ENCODE measurements at regions not wholly inside any gene's neighbourhood (a gene's known extent, or its start where the extent isn't known, plus 50 kb on each side); places are given as distances from the start of the nearest gene placed in this dataset.

DNA sequence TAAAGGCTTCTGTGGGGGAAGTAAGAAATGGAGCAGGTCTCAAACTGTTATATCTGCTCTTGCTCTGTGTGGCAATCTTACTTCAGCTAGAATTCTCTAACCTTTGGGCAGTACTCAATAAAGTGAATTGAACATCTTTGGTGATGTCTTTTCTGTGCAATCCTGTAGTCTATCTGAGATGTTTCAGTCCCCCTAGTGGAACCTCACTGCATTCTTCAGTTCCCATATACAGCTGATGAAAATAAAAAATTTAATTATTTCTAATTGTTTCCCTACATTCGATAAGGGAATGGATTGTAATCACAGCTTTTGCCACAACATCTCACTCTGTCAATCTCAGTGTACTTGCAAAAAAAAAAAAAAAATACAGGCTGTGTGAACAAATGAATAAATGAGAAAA is 522.6 kb downstream of the DNAJB9 start:
- H3K27me3 Mint-ChIP-seq, result no peaks in the 10 kb centered on the region
- ATAC-seq (ENCODE audit: low read depth in 2 of 2) (no peak), DNase-seq (no peak)
- no peaks in the 10 kb centered on the region for H3K36me3 Mint-ChIP-seq
- no peaks in the 10 kb centered on the region for H3K4me1 Mint-ChIP-seq
- H3K9me3 Mint-ChIP-seq, result peaks cover 0 to 18% (median 5%) of the 10 kb centered on the region in 7 donors
- H3K4me3 Mint-ChIP-seq, result no peak overlapping the region
- H3K27ac Mint-ChIP-seq, result no peak overlapping the region

DNA sequence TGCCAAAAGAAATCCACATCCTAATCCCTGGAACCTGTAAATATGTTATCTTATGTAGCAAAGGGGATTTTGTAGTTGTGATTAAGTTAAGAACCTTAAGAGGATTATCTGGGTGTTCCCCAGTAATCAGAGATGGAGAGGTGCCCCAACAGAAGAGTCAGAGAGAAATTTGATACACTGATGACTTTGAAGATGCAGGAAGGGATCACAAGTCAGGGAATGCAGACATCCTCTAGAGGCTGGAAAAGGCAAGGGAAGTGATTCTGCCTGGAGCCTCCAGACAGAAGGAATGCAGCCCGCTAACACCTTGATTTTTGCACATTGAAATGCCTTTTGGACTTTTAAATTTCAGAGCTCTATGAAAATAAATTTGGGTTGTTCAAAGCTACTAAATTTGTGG is 531.7 kb downstream of the DNAJB9 start:
- ATAC-seq (ENCODE audit: low read depth in 2 of 2) (no peak), DNase-seq (no peak)
- H3K27me3 Mint-ChIP-seq, result no peaks in the 10 kb centered on the region
- no peaks in the 10 kb centered on the region for H3K36me3 Mint-ChIP-seq
- peaks cover 0 to 2% (median 0%) of the 10 kb centered on the region in 7 donors for H3K9me3 Mint-ChIP-seq
- no peaks in the 10 kb centered on the region for H3K4me1 Mint-ChIP-seq
- no peak overlapping the region for H3K27ac Mint-ChIP-seq
- H3K4me3 Mint-ChIP-seq, result no peak overlapping the region

DNA sequence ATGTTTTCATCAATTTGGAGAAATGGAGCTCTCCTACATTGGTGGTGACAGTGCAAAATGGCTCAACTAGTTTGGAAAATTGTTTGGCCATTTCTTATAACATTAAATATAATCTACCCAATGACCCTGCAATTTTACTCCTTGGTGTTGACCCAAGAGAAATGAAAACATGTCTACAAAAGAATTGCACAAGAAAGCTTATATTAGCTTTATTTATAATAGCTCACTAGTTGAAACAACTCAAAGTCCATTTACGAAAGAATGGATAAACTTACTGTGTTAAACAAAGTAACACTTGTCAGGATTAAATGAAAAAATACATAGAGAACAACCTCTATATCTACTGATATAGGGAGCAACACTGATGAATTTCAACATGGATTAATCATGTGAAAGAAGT is 539.9 kb downstream of the DNAJB9 start:
- DNase-seq (no peak), ATAC-seq (ENCODE audit: low read depth in 2 of 2) (no peak)
- no peak overlapping the region for H3K27ac Mint-ChIP-seq

DNA sequence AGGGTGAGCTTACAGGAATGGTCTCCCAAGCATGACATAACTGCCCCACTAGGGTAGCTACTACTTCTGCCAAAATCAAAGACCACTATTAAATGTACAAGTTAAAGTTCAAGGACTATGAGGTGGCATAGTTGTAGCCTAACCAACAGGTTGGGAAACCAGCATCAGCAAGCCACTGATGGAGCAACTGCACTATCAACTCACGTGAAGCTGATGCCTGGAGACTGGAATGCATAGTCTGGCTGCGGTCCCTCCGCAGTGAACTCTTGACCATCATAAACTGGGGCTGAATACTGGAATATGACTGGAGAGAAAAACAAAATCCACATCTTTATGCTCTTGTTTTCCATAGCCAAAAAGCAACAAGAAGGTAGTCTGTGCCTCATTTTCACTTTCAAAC is 541.4 kb downstream of the DNAJB9 start:
- H3K4me1 Mint-ChIP-seq, result no peaks in the 10 kb centered on the region
- H3K27ac Mint-ChIP-seq, result no peak overlapping the region
- H3K9me3 Mint-ChIP-seq, result peaks cover 0 to 4% (median 0%) of the 10 kb centered on the region in 7 donors

More for the DNA sequence above, 539.9 kb downstream of the DNAJB9 start:
- H3K27me3 Mint-ChIP-seq, result no peaks in the 10 kb centered on the region
- no peaks in the 10 kb centered on the region for H3K4me1 Mint-ChIP-seq
- H3K4me3 Mint-ChIP-seq, result no peak overlapping the region
- H3K36me3 Mint-ChIP-seq, result no peaks in the 10 kb centered on the region
- H3K9me3 Mint-ChIP-seq, result peaks cover 0 to 4% (median 0%) of the 10 kb centered on the region in 7 donors

DNA sequence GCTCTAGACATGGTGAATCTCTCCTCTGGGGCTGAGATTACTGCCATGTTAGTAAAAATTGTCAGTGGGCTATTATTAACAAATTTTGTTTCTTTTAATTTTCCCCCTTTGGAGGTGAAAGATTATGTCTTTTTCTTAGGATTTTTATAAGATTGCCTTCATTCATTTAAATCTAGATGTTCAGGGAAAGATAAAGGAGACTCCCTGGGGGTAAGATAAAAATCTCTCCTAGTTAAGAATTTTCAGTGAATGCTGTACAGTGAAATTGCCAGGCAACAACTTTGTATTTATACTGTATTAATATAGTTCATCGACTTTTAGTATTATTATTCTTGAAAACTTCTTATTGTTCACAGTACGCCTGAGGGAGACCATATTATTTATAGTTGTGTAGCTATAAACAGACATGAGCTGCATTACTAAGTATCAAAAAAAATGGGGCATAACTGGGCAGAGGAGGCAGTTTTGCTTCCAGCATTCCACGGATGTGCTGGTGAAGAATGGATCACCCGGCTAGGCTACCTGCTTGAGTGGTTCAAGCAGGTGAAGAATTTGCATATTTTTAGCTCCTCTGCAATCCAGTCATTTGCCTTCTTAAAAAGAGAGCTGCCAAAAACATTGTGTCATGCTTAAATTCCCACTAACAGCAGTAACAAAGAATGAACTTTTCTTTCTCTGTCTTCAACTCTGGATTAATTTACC is 552.1 kb downstream of the DNAJB9 start:
- ATAC-seq (ENCODE audit: low read depth in 2 of 2) (no peak), DNase-seq (no peak)
- Mint-ChIP-seq H3K4me3 (no peak overlapping the region), H3K27ac (no peak overlapping the region), H3K9me3 (peaks cover 0 to 4% (median 2%) of the 10 kb centered on the region in 7 donors), H3K27me3 (no peaks in the 10 kb centered on the region), H3K36me3 (no peaks in the 10 kb centered on the region), H3K4me1 (no peaks in the 10 kb centered on the region)

More for the DNA sequence above, 541.4 kb downstream of the DNAJB9 start:
- peak overlapping the region in 1 of 8 donors; percentile 32 for H3K4me3 Mint-ChIP-seq
- DNase-seq (no peak), ATAC-seq (ENCODE audit: low read depth in 2 of 2) (no peak)
- no peaks in the 10 kb centered on the region for H3K27me3 Mint-ChIP-seq
- H3K36me3 Mint-ChIP-seq, result no peaks in the 10 kb centered on the region

DNA sequence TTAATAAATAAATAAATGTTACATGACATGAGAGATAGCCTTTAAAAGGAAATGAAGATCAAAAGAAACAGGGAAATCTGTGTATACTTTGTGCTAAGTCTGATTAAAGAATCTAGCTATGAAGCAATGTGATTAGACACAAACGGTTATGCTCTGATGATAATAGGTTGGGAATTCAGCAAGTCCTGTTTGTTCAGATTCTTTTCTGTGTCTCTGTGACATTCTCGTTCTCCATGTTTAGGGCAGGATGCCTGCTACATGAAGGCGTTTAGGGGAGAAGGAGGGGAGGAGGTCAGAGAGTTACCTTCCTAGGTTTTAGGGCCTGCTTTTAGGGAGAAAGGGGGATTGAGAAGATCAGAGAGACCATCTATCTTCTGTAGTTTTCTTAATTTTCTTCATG is 555.3 kb downstream of the DNAJB9 start:
- Mint-ChIP-seq H3K27me3 (no peaks in the 10 kb centered on the region), H3K36me3 (no peaks in the 10 kb centered on the region), H3K9me3 (peaks cover 0 to 6% (median 3%) of the 10 kb centered on the region in 7 donors), H3K27ac (no peak overlapping the region), H3K4me3 (no peak overlapping the region), H3K4me1 (no peaks in the 10 kb centered on the region)
- ATAC-seq (ENCODE audit: low read depth in 2 of 2) (no peak), DNase-seq (no peak)

DNA sequence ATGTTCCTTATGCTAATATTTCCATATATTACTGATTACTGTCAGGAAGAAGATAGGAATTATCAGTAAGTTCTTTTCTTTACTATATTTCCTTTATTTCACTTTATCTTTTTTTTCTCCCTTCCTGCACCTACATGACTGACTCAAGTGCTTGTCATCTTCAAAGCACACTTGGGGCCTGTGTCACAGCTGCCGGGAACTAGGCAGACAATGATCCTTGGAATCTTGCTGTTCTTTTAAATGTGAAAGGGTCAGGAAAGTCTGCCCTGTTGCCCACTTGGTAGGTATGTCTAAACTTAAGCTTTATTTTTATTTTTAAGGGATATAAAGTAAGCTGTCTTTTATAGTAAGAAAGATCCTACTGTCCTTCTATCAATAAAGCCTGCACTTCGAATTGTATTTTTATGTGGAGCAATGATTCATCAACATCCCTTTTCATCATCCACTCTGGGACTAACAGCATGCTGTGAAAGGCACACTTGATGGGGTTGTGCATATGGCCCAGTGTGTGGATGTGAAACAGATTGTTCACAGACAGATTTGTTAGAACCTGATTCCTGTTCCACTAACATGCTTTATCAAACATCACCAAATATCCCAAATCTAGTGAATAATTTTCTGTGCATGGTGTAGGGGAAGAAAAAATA is 556.9 kb downstream of the DNAJB9 start:
- DNase-seq, result no peak
- H3K27me3 Mint-ChIP-seq, result no peaks in the 10 kb centered on the region
- no peak overlapping the region for H3K27ac Mint-ChIP-seq
- ATAC-seq (ENCODE audit: low read depth in 2 of 2), result no peak
- H3K4me3 Mint-ChIP-seq, result no peak overlapping the region
- H3K4me1 Mint-ChIP-seq, result no peaks in the 10 kb centered on the region
- H3K36me3 Mint-ChIP-seq, result no peaks in the 10 kb centered on the region
- peaks cover 0 to 6% (median 3%) of the 10 kb centered on the region in 7 donors for H3K9me3 Mint-ChIP-seq

DNA sequence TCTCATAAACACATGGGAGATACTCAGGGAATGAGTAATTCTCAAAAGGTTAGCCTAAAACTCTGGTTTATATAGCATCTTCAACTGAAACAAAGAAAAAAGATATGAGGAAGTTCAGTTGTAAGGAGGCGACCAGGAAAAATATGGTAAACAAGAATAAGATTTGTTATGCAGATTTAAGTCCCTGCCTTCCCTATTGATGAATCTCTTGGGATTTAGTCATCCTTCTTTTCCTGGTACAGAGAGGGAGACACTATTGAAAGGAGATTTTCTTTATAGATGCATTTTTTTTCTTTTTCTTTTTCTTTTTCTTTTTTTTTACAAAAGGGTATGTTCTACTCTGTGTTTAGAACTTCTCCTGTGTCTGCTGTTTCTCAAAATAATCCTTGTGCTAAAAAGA is 557.5 kb downstream of the DNAJB9 start:
- H3K27ac Mint-ChIP-seq, result no peak overlapping the region
- DNase-seq (no peak), ATAC-seq (ENCODE audit: low read depth in 2 of 2) (no peak)
- peaks cover 0 to 6% (median 4%) of the 10 kb centered on the region in 7 donors for H3K9me3 Mint-ChIP-seq
- H3K36me3 Mint-ChIP-seq, result no peaks in the 10 kb centered on the region
- H3K4me1 Mint-ChIP-seq, result no peaks in the 10 kb centered on the region
- no peak overlapping the region for H3K4me3 Mint-ChIP-seq
- no peaks in the 10 kb centered on the region for H3K27me3 Mint-ChIP-seq

DNA sequence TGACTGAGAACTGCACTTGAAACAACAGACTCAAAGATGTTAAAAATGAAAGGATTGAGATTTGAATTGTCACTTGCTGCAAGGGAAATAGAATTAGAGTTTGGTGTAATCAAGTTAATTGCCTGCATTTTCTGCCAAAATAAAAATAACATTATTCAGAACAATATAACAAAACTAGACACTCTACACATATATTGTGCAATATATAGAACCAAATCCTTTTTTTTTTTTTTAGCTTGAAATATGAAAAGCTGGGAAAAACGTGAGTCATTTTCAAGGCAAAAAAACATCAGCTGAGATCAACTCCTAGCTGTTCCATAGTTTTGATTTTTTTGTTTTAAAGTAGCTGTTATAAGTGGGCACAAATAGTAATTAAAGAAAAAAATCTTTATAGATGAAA is 561.5 kb downstream of the DNAJB9 start:
- H3K27ac Mint-ChIP-seq, result no peak overlapping the region

DNA sequence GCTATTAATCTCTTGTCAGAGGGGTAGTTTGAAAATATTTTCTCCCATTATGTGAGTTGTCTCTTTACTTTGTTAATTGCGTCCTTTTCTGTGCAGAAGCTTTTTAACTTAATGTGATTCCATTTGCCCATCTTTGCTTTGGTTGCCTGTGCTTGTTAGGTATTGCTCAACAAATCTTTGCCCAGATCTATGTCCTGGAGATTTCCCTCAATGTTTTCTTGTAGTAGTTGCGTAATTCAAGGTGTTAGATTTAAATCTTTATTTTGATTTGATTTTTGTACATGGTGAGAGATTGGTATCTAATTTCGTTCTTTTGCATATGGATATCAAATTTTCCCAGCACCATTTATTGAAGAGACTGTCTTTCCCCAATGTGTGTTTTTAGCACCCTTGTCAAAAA is 567.2 kb downstream of the DNAJB9 start:
- H3K27ac Mint-ChIP-seq, result no peak overlapping the region
- H3K36me3 Mint-ChIP-seq, result no peaks in the 10 kb centered on the region
- no peaks in the 10 kb centered on the region for H3K4me1 Mint-ChIP-seq
- no peak overlapping the region for H3K4me3 Mint-ChIP-seq
- no peak for DNase-seq
- peaks cover 5 to 31% (median 16%) of the 10 kb centered on the region in 7 donors for H3K9me3 Mint-ChIP-seq
- ATAC-seq (ENCODE audit: low read depth in 2 of 2), result no peak
- no peaks in the 10 kb centered on the region for H3K27me3 Mint-ChIP-seq

More for the DNA sequence above, 561.5 kb downstream of the DNAJB9 start:
- Mint-ChIP-seq H3K27me3 (no peaks in the 10 kb centered on the region), H3K4me1 (no peaks in the 10 kb centered on the region), H3K36me3 (no peaks in the 10 kb centered on the region), H3K4me3 (no peak overlapping the region), H3K9me3 (peaks cover 4 to 31% (median 15%) of the 10 kb centered on the region in 7 donors)
- ATAC-seq (ENCODE audit: low read depth in 2 of 2) (no peak), DNase-seq (no peak)

DNA sequence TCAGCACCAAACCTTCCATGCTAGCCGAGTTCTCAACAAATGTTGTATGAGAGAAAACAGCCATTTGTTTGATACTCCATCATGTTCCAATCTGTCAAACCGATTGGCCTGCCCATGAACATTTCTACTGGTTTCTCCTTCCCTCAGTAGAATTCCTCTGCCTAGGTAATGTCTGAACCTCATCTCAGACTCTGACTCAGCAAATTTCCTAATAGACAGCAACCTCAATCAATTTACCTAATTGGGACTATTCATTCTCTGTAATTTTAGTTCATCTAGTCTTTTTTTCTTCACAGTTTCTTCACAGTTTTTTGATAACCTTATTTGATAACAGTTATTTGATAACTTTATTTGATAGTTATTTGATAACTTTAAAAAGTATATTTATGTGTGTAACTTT is 585.1 kb downstream of the DNAJB9 start:
- Mint-ChIP-seq H3K9me3 (peaks cover 2 to 12% (median 3%) of the 10 kb centered on the region in 7 donors), H3K36me3 (no peaks in the 10 kb centered on the region), H3K27me3 (no peaks in the 10 kb centered on the region), H3K4me1 (no peaks in the 10 kb centered on the region), H3K4me3 (no peak overlapping the region), H3K27ac (no peak overlapping the region)
- DNase-seq (no peak), ATAC-seq (ENCODE audit: low read depth in 2 of 2) (no peak)

DNA sequence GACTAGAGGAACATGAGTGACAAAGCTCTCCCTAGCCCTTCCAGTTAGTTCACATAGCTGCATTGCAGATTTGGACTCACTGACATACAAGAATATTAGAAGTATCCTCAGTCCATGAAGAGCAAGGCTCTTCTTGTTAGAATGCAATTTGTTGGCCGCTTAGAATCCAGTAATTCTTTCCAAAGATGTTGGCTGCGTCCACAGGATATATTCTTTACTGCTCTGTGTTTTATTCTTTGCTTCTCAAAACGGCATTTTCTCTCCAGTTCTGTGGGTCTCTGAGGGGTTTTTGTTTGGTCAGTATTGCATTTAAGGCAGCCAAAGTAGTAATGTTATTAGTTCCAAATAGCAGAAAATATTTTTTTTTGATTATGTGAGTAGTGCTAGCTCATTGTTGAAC is 588.6 kb downstream of the DNAJB9 start:
- peaks cover 0 to 6% (median 3%) of the 10 kb centered on the region in 7 donors for H3K9me3 Mint-ChIP-seq
- ATAC-seq (ENCODE audit: low read depth in 2 of 2) (no peak), DNase-seq (no peak)
- no peak overlapping the region for H3K4me3 Mint-ChIP-seq
- no peaks in the 10 kb centered on the region for H3K4me1 Mint-ChIP-seq
- H3K36me3 Mint-ChIP-seq, result no peaks in the 10 kb centered on the region
- no peaks in the 10 kb centered on the region for H3K27me3 Mint-ChIP-seq
- H3K27ac Mint-ChIP-seq, result no peak overlapping the region

DNA sequence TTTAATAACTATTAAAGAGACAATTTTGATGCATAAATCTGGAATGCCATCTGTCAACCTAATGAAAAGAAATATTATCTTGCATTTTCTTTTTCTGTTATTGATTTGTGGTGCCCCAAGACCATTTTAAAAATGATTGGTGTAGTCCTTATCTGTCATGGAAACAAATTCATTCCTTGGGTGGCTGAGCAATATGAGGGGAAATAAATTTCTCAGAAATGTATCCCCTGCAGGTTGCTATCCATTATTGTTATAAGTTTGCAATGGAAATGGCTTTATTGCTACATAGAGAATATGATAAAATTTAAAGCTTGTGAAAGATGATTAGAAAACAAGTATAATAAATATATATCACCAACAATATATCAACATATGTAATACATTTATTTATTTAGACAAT is 607.0 kb downstream of the DNAJB9 start:
- no peaks in the 10 kb centered on the region for H3K27me3 Mint-ChIP-seq
- no peak overlapping the region for H3K4me3 Mint-ChIP-seq
- no peaks in the 10 kb centered on the region for H3K4me1 Mint-ChIP-seq
- no peaks in the 10 kb centered on the region for H3K36me3 Mint-ChIP-seq
- DNase-seq (no peak), ATAC-seq (ENCODE audit: low read depth in 2 of 2) (no peak)
- H3K27ac Mint-ChIP-seq, result no peak overlapping the region
- peaks cover 0 to 6% (median 0%) of the 10 kb centered on the region in 7 donors for H3K9me3 Mint-ChIP-seq

DNA sequence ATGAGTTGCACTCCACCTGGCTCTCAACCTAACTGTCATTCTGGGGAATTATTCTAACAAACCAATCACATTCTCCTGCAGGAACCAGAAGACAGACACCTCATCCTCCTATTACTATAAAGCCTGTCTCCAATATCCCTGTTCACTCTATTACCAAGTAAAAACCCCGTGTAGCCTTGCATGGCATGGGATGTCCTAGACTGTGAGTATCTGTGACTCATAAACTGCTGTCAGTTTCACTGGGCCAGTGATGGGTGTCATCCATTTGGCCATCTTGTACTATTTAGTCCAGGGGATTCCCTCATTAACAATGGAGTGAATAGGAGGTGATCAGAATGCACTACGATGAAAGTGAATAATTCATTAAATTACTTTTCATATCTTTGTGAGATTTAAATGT is 608.7 kb downstream of the DNAJB9 start:
- Mint-ChIP-seq H3K27ac (no peak overlapping the region), H3K4me1 (no peaks in the 10 kb centered on the region), H3K9me3 (peaks cover 0 to 4% (median 3%) of the 10 kb centered on the region in 7 donors), H3K27me3 (no peaks in the 10 kb centered on the region), H3K36me3 (no peaks in the 10 kb centered on the region), H3K4me3 (no peak overlapping the region)
- no peak for DNase-seq
- ATAC-seq (ENCODE audit: low read depth in 2 of 2), result no peak
